ENCODE measurements at regions not wholly inside any gene's neighbourhood (a gene's known extent, or its start where the extent isn't known, plus 50 kb on each side); places are given as distances from the start of the nearest gene placed in this dataset.
"Not testable (repeated sequence)": the region's sequence is repeated elsewhere in the genome, so short reads cannot be mapped to it uniquely, and the experiment has no call there.

- no peak for DNase-seq
- Histone ChIP-seq H3K27me3 (ENCODE audit: low read depth) (no peaks in the 10 kb centered on the region), H3K36me3 (no peaks in the 10 kb centered on the region), H3K27ac (no peak overlapping the region), H3K9me3 (no peaks in the 10 kb centered on the region), H3K4me3 (no peak overlapping the region), H3K4me1 (no peaks in the 10 kb centered on the region)
- no peak for ATAC-seq
- no peak for TF ChIP-seq CTCF (IDR thresholded peaks at IDR 0.05)
- intact Hi-C loops (cut with DNase I), result no loop called here
Measured at GRCh38 chrX:3520458-3520857, 174.0 kb upstream of the MXRA5 start.

GRCh38 chrX:3519384-3519783 is 172.9 kb upstream of the MXRA5 start:
- DNase-seq; H3K9me3 ChIP-seq; H3K27me3 ChIP-seq (ENCODE audit: low read depth); H3K4me1 ChIP-seq; ATAC-seq; intact Hi-C loops (cut with DNase I); H3K4me3 ChIP-seq; H3K36me3 ChIP-seq; H3K27ac ChIP-seq: not testable (repeated sequence)

- no peak for TF ChIP-seq CTCF (IDR thresholded peaks at IDR 0.05)
- Histone ChIP-seq H3K9me3 (no peaks in the 10 kb centered on the region), H3K4me3 (no peak overlapping the region), H3K27me3 (ENCODE audit: low read depth) (no peaks in the 10 kb centered on the region), H3K27ac (no peak overlapping the region), H3K4me1 (no peaks in the 10 kb centered on the region), H3K36me3 (no peaks in the 10 kb centered on the region)
- DNase-seq, result no peak
- intact Hi-C loops (cut with DNase I), result no loop called here
- ATAC-seq, result no peak
Measured at GRCh38 chrX:3518870-3519269, 172.4 kb upstream of the MXRA5 start.

GRCh38 chrX:3516051-3516541 is 169.6 kb upstream of the MXRA5 start:
- H3K36me3 ChIP-seq, result no peaks in the 10 kb centered on the region
- intact Hi-C loops (cut with DNase I), result no loop called here
- no peaks in the 10 kb centered on the region for H3K27me3 ChIP-seq (ENCODE audit: low read depth)
- ATAC-seq (no peak), DNase-seq (no peak)
- no peaks in the 10 kb centered on the region for H3K4me1 ChIP-seq
- no peak overlapping the region for H3K4me3 ChIP-seq
- no peaks in the 10 kb centered on the region for H3K9me3 ChIP-seq
- TF ChIP-seq CTCF (IDR thresholded peaks at IDR 0.05), result no peak
- H3K27ac ChIP-seq, result no peak overlapping the region

GRCh38 chrX:3514996-3515395 is 168.5 kb upstream of the MXRA5 start:
- DNase-seq (no peak), ATAC-seq (no peak)
- Histone ChIP-seq H3K27ac (no peak overlapping the region), H3K36me3 (no peaks in the 10 kb centered on the region), H3K9me3 (no peaks in the 10 kb centered on the region), H3K4me1 (no peaks in the 10 kb centered on the region), H3K27me3 (ENCODE audit: low read depth) (no peaks in the 10 kb centered on the region), H3K4me3 (no peak overlapping the region)
- intact Hi-C loops (cut with DNase I), result no loop called here
- no peak for TF ChIP-seq CTCF (IDR thresholded peaks at IDR 0.05)

- H3K9me3 ChIP-seq; DNase-seq; H3K4me1 ChIP-seq; H3K27me3 ChIP-seq (ENCODE audit: low read depth); intact Hi-C loops (cut with DNase I); H3K4me3 ChIP-seq; H3K36me3 ChIP-seq; ATAC-seq; H3K27ac ChIP-seq: not testable (repeated sequence)
Measured at GRCh38 chrX:3512150-3512549, 165.7 kb upstream of the MXRA5 start.

- TF ChIP-seq CTCF (IDR thresholded peaks at IDR 0.05), result no peak
- intact Hi-C loops (cut with DNase I), result no loop called here
Measured at GRCh38 chrX:3509934-3510333, 163.5 kb upstream of the MXRA5 start.

More at GRCh38 chrX:3509934-3510333, 163.5 kb upstream of the MXRA5 start:
- no peak overlapping the region for H3K4me3 ChIP-seq
- ATAC-seq, result no peak
- no peaks in the 10 kb centered on the region for H3K4me1 ChIP-seq
- no peaks in the 10 kb centered on the region for H3K27me3 ChIP-seq (ENCODE audit: low read depth)
- H3K9me3 ChIP-seq, result no peaks in the 10 kb centered on the region
- no peak overlapping the region for H3K27ac ChIP-seq
- no peak for DNase-seq
- no peaks in the 10 kb centered on the region for H3K36me3 ChIP-seq

Measured in lower lobe of right lung (tissue), 2 donors.